ENCODE measurements at regions not wholly inside any gene's neighbourhood (a gene's known extent, or its start where the extent isn't known, plus 50 kb on each side); places are given as distances from the start of the nearest gene placed in this dataset.

DNA sequence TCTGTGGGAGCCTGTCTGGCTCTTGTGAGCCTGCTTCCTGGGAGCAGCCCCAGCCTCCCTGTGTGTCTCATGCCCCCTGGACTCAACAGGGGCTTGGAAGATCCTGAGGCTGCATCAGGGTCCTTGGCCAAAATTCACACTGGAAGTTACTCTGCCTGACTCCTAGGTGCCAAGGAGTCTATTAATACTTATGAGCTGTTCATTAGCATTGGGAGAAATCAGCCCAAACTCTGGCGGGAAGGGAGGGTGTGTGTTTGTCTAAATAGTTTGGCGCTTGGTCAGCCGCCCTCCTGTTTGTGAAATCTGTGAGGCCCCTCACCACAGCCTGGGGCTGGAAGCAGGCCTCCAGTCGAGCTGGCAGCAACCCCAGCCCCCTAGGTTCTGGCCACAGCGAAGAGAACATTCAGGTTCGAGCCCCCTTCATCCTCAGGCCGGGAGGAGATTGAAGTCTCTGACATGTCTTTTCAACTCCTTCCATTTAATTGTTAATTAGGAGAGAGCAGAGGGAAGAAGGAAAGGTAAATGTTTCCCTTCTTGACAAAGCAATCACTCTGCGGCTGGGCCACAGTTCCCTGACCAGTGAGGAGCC, 82.1 kb upstream of the F3 start:
- TF ChIP-seq SP1 (IDR thresholded peaks at IDR 0.05) = no peak
- no peak for TF ChIP-seq FOXK2 (IDR thresholded peaks at IDR 0.05)
- no peak for TF ChIP-seq ARNT (IDR thresholded peaks at IDR 0.05)
